HG02623 (cell line): ENCODE measurements at regions not wholly inside any gene's neighbourhood (a gene's known extent, or its start where the extent isn't known, plus 50 kb on each side); places are given as distances from the start of the nearest gene placed in this dataset.

ENCODE experiments used
- ATAC-seq: cut with Tn5 transposase; IDR thresholded peaks from one replicate; pipeline ENCODE4 v1.9.1; 2021; ENCODE audit warnings: moderate library complexity; ENCODE audit not compliant: unreplicated experiment

- ATAC-seq = no peak
Observed at GRCh38 chr6:114404339-114404955, 61.6 kb upstream of the HS3ST5 start.

- ATAC-seq = no peak
Observed at GRCh38 chr6:114403858-114404257, 61.0 kb upstream of the HS3ST5 start.

- ATAC-seq = no peak
Observed at GRCh38 chr6:114398481-114398880, 55.7 kb upstream of the HS3ST5 start.
